GM23338 (cell line): ENCODE measurements at regions not wholly inside any gene's neighbourhood (a gene's known extent, or its start where the extent isn't known, plus 50 kb on each side); places are given as distances from the start of the nearest gene placed in this dataset.
"Not testable (repeated sequence)": the region's sequence is repeated elsewhere in the genome, so short reads cannot be mapped to it uniquely, and the experiment has no call there.

Experiments used
- ATAC-seq: fragments of 200-7000 bp; cut with Tn5 transposase; 3 replicates; pipeline ENCODE4 v1.9.1; 2020
- DNase-seq: peaks from one replicate; pipeline ENCODE4 v3.0.0-alpha.2; 2015; ENCODE audit warnings: low spot score
- H2AFZ ChIP-seq: fragments of 200-600 bp; sonication (generic); 2 replicates; pipeline ENCODE4 v1.8.0; 2016; ENCODE audit warnings: antibody characterized with exemption, mild to moderate bottlenecking, moderate library complexity
- H3F3A ChIP-seq: fragments of 200-600 bp; sonication (generic); replicated peaks from 2 replicates; pipeline ENCODE4 v1.8.0; 2017; ENCODE audit warnings: antibody characterized with exemption, mixed run types, low read depth
- H3K27ac ChIP-seq: fragments of 200-600 bp; sonication (generic); 2 replicates; pipeline ENCODE4 v1.6.1; 2016; ENCODE audit warnings: low read depth
- H3K27me3 ChIP-seq: fragments of 200-600 bp; sonication (generic); 2 replicates; pipeline ENCODE4 v1.8.0; 2016; ENCODE audit warnings: mild to moderate bottlenecking, mixed run types, moderate library complexity; ENCODE audit not compliant: insufficient read depth
- H3K36me3 ChIP-seq: fragments of 200-600 bp; sonication (generic); 2 replicates; pipeline ENCODE4 v1.8.0; 2016; ENCODE audit warnings: mild to moderate bottlenecking; ENCODE audit not compliant: insufficient read depth
- H3K4me1 ChIP-seq: fragments of 200-600 bp; sonication (generic); 2 replicates; pipeline ENCODE4 v1.8.0; 2016; ENCODE audit warnings: mild to moderate bottlenecking, moderate library complexity; ENCODE audit not compliant: insufficient read depth
- H3K4me2 ChIP-seq: fragments of 200-600 bp; sonication (generic); 2 replicates; pipeline ENCODE4 v1.7.1; 2017; ENCODE audit warnings: mixed run types
- H3K4me3 ChIP-seq: fragments of 200-600 bp; sonication (generic); 2 replicates; pipeline ENCODE4 v1.6.1; 2016; ENCODE audit warnings: mixed run types
- H3K79me2 ChIP-seq: fragments of 200-600 bp; sonication (generic); replicated peaks from 2 replicates; pipeline ENCODE4 v1.8.0; 2017; ENCODE audit warnings: mild to moderate bottlenecking; ENCODE audit not compliant: insufficient read depth
- H3K9me2 ChIP-seq: fragments of 200-600 bp; sonication (generic); 2 replicates; pipeline ENCODE4 v1.8.0; 2017; ENCODE audit not compliant: insufficient read depth
- H4K20me1 ChIP-seq: fragments of 200-600 bp; sonication (generic); replicated peaks from 2 replicates; pipeline ENCODE4 v1.8.0; 2017; ENCODE audit warnings: mild to moderate bottlenecking; ENCODE audit not compliant: insufficient read depth
- H3K27ac Mint-ChIP-seq: 2 replicates; pipeline ENCODE4 v1.8.0; 2020; ENCODE audit warnings: inconsistent platforms, mild to moderate bottlenecking, moderate library complexity, mixed read lengths
- H3K27me3 Mint-ChIP-seq: 3 replicates; pipeline ENCODE4 v1.8.0; 2022; ENCODE audit warnings: low read depth, mild to moderate bottlenecking, moderate library complexity, mixed read lengths, inconsistent platforms; ENCODE audit not compliant: insufficient read depth, poor library complexity
- H3K36me3 Mint-ChIP-seq: 3 replicates; pipeline ENCODE4 v1.8.0; 2021; ENCODE audit warnings: low read depth, mild to moderate bottlenecking, inconsistent platforms, moderate library complexity, mixed read lengths
- H3K4me1 Mint-ChIP-seq: 3 replicates; pipeline ENCODE4 v1.8.0; 2020; ENCODE audit warnings: mild to moderate bottlenecking, inconsistent platforms, mixed read lengths
- H3K4me3 Mint-ChIP-seq: 3 replicates; pipeline ENCODE4 v1.8.0; 2021; ENCODE audit warnings: moderate library complexity, mild to moderate bottlenecking, inconsistent platforms, mixed read lengths
- H3K9me3 Mint-ChIP-seq: 3 replicates; pipeline ENCODE4 v1.8.0; 2020; ENCODE audit warnings: moderate library complexity, mild to moderate bottlenecking, inconsistent platforms, mixed read lengths
- CREB1 ChIP-seq: fragments of 250-450 bp; sonication (Bioruptor Pico); IDR thresholded peaks from 2 replicates; pipeline ENCODE4 v1.5.0; 2020; ENCODE audit warnings: low read depth, mild to moderate bottlenecking, moderate library complexity
- EZH2 ChIP-seq: fragments of 200-600 bp; sonication (generic); IDR thresholded peaks from one replicate; pipeline ENCODE4 v1.8.0; 2017; ENCODE audit warnings: antibody characterized with exemption, mild to moderate bottlenecking, low read depth; ENCODE audit not compliant: unreplicated experiment
- EZH2phosphoT487 ChIP-seq: fragments of 200-600 bp; sonication (generic); IDR thresholded peaks from one replicate; pipeline ENCODE4 v1.8.1; 2018; ENCODE audit warnings: antibody characterized with exemption; ENCODE audit not compliant: unreplicated experiment
- JUNB ChIP-seq: IDR thresholded peaks from one replicate; pipeline ENCODE4 v1.6.1; 2016; ENCODE audit warnings: antibody characterized with exemption; ENCODE audit not compliant: unreplicated experiment
- NANOG ChIP-seq: IDR thresholded peaks from 2 replicates; pipeline ENCODE4 v1.6.1; 2016; ENCODE audit warnings: antibody characterized with exemption, borderline replicate concordance
- POLR2AphosphoS5 ChIP-seq: IDR thresholded peaks from 2 replicates; pipeline ENCODE4 v1.6.1; 2016; ENCODE audit warnings: antibody characterized with exemption, low read depth
- STAT1 ChIP-seq: IDR thresholded peaks from one replicate; pipeline ENCODE4 v1.6.1; 2016; ENCODE audit warnings: antibody characterized with exemption; ENCODE audit not compliant: unreplicated experiment
- ZNF114 ChIP-seq: fragments of 250-450 bp; sonication (Bioruptor Pico); IDR thresholded peaks from 2 replicates; pipeline ENCODE4 v1.5.0; 2020; ENCODE audit warnings: mild to moderate bottlenecking, moderate library complexity
- TF ChIP-seq, protein P1 (sequence below), 2 experiments: fragments of 200-600 bp in 1 of 2; sonication (generic) in 1 of 2; conservative IDR thresholded peaks; 2 replicates each; pipeline versions ENCODE4 v1.5.1 to v1.6.1; 2016 to 2017; ENCODE audit warnings: antibody characterized with exemption in 2 of 2, low read depth in 2 of 2, mild to moderate bottlenecking in 2 of 2, moderate library complexity in 1 of 2
- TF ChIP-seq, protein P2 (sequence below): IDR thresholded peaks from one replicate; pipeline ENCODE4 v1.6.1; 2018; ENCODE audit warnings: antibody characterized with exemption; ENCODE audit not compliant: unreplicated experiment
- TF ChIP-seq, protein P3 (sequence below): IDR thresholded peaks from 2 replicates; pipeline ENCODE4 v1.6.1; 2016; ENCODE audit warnings: antibody characterized with exemption

DNA sequence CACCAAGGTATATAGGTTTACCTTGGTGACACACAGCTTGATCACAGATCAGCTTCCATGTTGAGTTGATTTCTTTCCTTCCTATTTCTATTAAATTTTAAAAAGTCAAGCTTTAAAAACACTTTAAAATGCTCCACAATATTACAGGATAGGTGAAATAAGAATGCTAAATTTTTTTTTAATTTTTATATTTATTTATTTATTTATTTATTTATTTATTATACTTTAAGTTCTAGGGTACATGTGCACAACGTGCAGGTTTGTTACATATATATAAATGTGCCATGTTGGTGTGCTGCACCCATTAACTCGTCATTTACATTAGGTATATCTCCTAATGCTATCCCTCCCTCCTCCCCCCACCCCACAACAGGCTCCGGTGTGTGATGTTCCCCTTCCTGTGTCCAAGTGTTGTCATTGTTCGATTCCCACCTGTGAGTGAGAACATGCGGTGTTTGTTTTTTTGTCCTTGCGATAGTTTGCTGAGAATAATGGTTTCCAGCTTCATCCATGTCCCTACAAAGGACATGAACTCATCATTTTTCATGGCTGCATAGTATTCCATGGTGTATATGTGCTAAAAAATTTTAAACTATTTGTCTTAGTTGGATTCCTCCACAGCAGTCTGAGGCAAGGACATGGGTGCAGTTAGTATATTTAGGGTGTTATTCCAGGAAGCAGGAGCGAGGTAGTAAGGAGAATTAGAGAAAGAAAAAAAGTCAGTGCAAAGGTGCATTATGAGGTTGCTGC, 99.8 kb upstream of the C1GALT1C1 start:
- not testable (repeated sequence) for H3K36me3 ChIP-seq, H3K27ac ChIP-seq, H3K79me2 ChIP-seq, DNase-seq, H3K27ac Mint-ChIP-seq, H3F3A ChIP-seq, H3K27me3 ChIP-seq, H2AFZ ChIP-seq, ATAC-seq, H3K4me3 Mint-ChIP-seq, H3K9me2 ChIP-seq, H3K4me1 ChIP-seq, H3K4me2 ChIP-seq, H3K9me3 Mint-ChIP-seq, H4K20me1 ChIP-seq, H3K36me3 Mint-ChIP-seq, H3K4me1 Mint-ChIP-seq, H3K4me3 ChIP-seq, H3K27me3 Mint-ChIP-seq

DNA sequence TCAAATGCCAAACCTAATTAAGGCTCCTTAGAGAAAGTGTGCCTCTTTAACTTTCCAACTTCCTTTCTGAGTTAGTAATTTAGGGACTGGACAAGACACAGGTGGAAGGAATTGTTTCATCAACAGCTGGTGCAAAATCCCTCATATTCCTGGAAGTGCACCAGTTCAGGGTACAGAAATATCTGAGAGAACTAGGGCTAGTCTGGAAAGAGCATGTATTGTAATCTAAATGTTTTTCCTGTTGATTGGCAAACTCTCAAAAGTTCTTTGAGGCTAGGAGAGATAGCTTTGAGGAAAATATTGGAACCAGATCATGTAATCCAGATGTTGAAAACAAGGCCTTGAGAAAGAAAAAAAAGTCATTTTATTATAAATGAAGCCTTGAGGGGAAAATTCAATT, 98.1 kb upstream of the C1GALT1C1 start:
- no peak overlapping the region for H3K4me3 ChIP-seq
- no peaks in the 10 kb centered on the region for H4K20me1 ChIP-seq
- no peaks in the 10 kb centered on the region for H3K4me1 ChIP-seq
- H3K27ac ChIP-seq, result no peak overlapping the region
- H3K4me3 Mint-ChIP-seq, result no peak overlapping the region
- H3K36me3 Mint-ChIP-seq, result no peaks in the 10 kb centered on the region
- H3K27me3 ChIP-seq, result no peaks in the 10 kb centered on the region
- H3K27me3 Mint-ChIP-seq, result no peaks in the 10 kb centered on the region
- H2AFZ ChIP-seq, result no peak overlapping the region
- DNase-seq (no peak), ATAC-seq (no peak)
- no peaks in the 10 kb centered on the region for H3K9me3 Mint-ChIP-seq
- no peaks in the 10 kb centered on the region for H3K4me1 Mint-ChIP-seq
- H3F3A ChIP-seq, result no peaks in the 10 kb centered on the region
- H3K79me2 ChIP-seq, result no peaks in the 10 kb centered on the region
- no peaks in the 10 kb centered on the region for H3K9me2 ChIP-seq
- no peak overlapping the region for H3K4me2 ChIP-seq
- no peak overlapping the region for H3K27ac Mint-ChIP-seq
- no peaks in the 10 kb centered on the region for H3K36me3 ChIP-seq
- no peak for TF ChIP-seq ZNF114 (CRISPR knock-in tag)
- no peak for TF ChIP-seq EZH2
- TF ChIP-seq STAT1, result no peak
- TF ChIP-seq POLR2AphosphoS5, result no peak
- TF ChIP-seq JUNB, result no peak
- TF ChIP-seq, protein P1, sequence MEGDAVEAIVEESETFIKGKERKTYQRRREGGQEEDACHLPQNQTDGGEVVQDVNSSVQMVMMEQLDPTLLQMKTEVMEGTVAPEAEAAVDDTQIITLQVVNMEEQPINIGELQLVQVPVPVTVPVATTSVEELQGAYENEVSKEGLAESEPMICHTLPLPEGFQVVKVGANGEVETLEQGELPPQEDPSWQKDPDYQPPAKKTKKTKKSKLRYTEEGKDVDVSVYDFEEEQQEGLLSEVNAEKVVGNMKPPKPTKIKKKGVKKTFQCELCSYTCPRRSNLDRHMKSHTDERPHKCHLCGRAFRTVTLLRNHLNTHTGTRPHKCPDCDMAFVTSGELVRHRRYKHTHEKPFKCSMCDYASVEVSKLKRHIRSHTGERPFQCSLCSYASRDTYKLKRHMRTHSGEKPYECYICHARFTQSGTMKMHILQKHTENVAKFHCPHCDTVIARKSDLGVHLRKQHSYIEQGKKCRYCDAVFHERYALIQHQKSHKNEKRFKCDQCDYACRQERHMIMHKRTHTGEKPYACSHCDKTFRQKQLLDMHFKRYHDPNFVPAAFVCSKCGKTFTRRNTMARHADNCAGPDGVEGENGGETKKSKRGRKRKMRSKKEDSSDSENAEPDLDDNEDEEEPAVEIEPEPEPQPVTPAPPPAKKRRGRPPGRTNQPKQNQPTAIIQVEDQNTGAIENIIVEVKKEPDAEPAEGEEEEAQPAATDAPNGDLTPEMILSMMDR (conservative IDR thresholded peaks at IDR 0.05; ENCODE audit: low read depth in 2 of 2), result no peak
- no peak for TF ChIP-seq EZH2phosphoT487
- no peak for TF ChIP-seq CREB1
- TF ChIP-seq, protein P2, sequence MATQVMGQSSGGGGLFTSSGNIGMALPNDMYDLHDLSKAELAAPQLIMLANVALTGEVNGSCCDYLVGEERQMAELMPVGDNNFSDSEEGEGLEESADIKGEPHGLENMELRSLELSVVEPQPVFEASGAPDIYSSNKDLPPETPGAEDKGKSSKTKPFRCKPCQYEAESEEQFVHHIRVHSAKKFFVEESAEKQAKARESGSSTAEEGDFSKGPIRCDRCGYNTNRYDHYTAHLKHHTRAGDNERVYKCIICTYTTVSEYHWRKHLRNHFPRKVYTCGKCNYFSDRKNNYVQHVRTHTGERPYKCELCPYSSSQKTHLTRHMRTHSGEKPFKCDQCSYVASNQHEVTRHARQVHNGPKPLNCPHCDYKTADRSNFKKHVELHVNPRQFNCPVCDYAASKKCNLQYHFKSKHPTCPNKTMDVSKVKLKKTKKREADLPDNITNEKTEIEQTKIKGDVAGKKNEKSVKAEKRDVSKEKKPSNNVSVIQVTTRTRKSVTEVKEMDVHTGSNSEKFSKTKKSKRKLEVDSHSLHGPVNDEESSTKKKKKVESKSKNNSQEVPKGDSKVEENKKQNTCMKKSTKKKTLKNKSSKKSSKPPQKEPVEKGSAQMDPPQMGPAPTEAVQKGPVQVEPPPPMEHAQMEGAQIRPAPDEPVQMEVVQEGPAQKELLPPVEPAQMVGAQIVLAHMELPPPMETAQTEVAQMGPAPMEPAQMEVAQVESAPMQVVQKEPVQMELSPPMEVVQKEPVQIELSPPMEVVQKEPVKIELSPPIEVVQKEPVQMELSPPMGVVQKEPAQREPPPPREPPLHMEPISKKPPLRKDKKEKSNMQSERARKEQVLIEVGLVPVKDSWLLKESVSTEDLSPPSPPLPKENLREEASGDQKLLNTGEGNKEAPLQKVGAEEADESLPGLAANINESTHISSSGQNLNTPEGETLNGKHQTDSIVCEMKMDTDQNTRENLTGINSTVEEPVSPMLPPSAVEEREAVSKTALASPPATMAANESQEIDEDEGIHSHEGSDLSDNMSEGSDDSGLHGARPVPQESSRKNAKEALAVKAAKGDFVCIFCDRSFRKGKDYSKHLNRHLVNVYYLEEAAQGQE, result no peak
- TF ChIP-seq NANOG, result no peak
- TF ChIP-seq, protein P3, sequence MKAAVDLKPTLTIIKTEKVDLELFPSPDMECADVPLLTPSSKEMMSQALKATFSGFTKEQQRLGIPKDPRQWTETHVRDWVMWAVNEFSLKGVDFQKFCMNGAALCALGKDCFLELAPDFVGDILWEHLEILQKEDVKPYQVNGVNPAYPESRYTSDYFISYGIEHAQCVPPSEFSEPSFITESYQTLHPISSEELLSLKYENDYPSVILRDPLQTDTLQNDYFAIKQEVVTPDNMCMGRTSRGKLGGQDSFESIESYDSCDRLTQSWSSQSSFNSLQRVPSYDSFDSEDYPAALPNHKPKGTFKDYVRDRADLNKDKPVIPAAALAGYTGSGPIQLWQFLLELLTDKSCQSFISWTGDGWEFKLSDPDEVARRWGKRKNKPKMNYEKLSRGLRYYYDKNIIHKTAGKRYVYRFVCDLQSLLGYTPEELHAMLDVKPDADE, result no peak
